GM19025 (cell line): ENCODE measurements at regions not wholly inside any gene's neighbourhood (a gene's known extent, or its start where the extent isn't known, plus 50 kb on each side); places are given as distances from the start of the nearest gene placed in this dataset.

Source experiments
- ATAC-seq: cut with Tn5 transposase; IDR thresholded peaks from one replicate; pipeline ENCODE4 v1.9.1; 2021; ENCODE audit warnings: mild to moderate bottlenecking, low read depth, moderate library complexity; ENCODE audit not compliant: unreplicated experiment

DNA sequence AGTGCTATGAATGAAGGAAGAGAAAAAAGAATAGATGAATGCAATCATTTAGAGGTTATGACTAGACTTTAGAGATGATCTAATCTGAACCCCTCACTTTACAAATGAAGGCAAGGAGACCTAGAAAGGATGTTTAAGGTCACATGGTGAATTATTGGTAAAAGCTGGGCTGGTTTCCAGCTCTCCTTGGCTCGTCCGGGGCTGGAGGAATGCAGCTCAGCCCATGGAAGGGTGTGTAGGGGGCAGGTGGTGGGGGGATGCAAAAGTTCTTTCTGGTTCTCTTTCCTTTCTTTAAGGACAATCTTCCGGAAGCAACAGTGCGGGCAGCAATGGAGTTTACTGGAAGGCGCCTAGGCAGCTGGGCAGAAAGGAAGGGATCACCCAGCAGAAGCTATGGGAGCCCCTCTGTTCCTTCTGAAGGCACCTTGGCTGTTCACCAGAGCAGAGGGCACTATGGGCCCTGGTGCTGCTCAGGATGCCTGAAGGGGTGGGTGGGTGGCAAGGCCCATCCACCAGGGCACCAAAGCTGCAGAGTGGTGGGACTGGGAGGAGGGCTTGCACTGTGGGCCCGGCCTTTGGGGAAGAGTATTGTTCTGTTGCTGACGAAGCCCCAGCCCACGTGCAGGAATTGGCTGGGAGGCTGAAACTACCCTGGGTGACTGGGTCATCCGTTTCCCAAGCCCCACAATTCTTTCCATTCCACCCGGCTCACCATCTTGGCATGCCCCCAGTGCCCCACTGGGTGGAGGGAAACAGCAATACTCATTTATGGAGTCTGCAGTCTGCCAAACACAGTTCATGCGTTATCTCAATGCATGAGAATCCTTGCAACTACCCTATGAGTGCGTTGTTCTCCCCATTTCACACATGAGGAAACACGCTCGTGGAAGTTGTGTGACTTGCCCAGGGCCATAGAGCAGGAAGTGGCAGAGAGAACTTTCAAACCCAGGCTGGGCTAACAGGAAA, 78.2 kb downstream of the IRF2BPL start:
- no peak for ATAC-seq

DNA sequence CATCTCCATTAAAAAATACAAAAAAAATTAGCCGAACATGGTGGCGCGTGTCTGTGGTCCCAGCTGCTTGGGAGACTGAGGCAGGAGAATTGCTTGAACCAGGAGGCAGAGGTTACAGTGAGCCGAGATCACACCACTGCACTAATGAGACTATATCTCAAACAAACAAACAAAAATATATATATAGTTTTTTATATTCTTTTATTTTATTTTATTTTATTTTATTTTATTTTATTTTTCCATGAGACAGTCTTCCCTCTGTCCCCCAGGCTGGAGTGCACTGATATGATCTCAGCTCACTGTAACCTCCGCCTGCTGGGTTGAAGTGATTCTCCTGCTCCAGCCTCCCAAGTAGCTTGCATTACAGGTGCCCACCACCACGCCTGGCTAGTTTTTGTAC, 79.5 kb downstream of the IRF2BPL start:
- ATAC-seq, result no peak

DNA sequence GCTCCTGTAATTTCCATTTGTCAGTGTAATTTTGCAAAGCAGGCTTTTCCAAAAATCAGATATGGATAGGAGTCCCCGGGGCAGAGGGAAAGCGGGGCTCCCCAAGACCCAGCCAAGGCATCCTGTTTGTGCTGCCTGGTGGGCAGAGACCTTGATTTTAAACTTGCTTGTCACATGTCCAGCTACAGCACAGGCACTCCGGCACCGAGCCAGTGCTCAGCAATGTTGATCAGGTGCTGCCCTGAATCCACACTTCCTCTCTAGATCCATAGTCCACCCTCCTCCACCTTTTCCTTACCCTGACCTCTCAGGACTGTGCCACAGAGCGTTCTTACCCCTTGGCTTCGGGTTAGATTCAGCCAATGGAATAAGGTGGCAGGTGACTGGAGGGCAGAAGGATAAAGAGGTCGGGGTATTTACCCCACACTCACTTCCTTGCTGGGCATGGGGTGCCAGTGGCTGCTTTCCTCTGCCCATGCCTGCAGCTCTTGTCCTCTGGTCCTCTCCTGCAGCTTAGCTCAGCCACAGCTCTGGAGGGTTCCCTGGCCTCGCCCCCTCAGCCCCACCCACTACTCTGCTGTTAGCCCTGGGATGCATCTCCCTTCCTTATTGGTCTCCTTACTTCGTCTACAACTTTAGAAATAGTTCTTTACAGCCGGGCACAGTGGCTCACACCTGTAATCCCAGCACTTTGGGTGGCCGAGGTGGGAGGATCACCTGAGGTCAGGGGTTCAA, 80.1 kb downstream of the IRF2BPL start:
- no peak for ATAC-seq

DNA sequence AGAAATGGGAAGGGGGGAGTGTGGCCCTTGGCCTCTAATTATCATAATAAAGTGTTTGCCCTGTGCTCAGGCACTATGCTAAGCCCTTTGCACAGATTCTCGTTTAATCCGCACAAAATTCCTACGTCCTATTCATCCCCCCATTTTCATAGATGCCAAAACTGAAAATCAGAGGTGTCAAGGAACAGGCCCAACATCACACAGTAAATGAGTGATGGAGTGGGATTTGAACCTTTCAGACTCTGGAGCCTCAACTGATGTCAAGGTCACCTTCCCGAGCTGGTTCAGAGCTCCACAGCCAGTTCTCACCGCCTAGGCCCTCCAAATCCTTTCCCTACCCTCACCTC, 80.7 kb downstream of the IRF2BPL start:
- ATAC-seq, result no peak

DNA sequence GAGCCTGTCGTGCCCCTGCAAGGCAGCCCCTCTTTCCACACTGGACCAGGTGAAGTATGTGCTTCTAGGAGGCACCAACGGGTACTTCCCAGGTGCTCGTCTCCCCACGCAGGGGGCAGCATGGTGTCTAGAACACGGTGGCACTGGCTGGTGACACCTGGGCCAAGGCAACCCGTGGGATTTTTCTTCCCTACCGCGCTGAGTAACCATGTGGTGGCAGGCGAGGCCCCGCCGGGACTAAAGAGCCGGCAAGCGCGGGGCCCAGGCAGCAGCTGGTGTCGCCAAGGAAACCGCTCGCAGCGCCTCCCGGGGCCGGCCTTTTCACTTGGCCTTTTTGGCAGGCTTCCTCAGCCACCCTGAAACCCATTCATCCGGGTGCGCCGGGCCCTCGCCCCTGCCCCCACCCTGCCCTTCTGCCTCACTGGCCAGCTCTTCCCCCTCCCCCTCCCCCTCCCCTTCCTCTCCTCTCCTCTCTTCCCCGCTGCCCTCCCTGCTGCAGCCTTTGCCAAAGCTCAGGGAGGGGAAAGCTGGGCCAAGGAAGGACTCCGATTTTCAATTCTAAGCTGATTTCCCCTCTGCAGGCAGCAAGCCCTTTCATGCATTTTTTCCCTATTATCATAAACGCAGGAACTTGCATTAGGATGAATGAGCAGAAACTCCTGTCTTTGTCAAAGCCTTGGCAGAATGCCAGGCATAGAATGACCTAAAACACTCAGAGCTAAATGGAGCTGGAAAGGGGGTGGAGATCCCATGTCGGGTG, 81.2 kb downstream of the IRF2BPL start:
- ATAC-seq, result peak; percentile 79

DNA sequence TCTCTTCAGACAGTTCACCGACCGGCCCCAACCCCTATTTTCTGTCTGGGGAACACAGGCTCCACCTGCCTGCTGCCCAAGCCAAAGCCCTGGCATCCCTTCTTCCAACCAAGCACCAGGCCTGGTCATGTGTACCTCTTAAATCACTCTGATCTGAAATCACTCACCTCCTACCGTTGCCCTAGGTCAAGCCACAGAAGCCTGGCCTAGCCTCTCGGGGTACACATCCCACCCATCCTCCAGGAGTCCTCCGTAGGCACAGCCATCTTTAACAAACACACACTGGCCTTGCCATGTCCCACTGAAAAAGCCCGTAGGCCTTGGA, 81.8 kb downstream of the IRF2BPL start:
- no peak for ATAC-seq

DNA sequence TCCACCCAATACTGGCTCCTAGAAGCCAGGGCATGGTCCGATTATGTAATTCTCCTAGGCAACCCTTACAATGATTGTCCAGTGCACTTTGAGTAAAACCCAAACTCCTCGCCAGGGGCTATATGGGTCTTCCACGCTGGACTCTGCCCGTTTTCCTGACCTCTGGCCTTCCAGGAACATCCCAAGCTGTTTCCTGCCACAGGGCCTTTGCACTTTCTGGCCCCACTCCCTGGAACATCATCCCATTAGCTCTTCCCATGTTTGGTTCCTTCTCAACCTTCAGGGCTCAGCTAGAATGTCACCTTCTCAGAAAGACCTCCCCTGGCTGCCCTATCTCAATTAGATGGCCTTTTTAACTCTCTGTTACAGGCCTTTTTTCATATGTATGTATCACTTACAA, 85.4 kb downstream of the IRF2BPL start:
- ATAC-seq, result no peak

DNA sequence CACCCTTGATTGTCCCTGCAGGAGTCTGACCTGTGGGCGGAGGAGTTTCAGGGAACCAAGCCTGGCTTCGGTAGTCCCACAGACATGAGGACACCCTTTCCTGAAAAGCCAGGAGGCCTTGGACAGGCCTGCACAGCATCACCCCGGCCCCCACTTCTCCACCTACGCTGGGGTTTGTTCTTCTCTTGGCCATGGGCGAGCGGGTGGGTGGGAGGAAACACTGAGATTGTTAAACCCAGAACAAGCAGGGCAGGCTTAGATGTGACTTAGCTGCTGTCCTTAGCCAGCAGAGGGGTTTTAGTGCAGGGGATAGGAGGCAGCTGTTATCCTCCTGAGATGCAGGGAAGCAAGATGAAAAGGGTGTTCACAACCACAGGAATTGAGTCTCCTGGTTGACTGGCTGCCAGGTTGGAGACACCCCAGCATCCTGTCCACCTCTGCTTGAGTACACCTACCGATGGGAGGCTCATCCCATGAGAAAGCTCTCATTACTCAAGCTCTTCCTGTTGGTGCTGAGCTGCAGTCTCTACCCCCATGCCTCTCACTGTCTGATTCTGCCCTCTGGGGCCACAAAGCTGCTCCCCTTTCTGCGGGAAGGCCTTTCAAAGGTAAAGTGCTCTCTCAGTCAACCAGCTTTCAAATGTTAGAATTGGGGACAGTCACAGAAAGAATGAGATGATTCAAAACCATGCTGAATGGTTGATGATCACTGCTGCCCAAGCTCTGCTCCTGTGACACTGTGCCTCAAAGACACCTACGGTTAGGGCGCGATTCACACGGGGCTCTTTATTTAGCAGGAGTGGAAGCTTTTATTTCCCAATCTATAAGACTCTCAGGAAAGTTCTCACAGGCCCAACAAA, 86.3 kb downstream of the IRF2BPL start:
- ATAC-seq, result no peak

DNA sequence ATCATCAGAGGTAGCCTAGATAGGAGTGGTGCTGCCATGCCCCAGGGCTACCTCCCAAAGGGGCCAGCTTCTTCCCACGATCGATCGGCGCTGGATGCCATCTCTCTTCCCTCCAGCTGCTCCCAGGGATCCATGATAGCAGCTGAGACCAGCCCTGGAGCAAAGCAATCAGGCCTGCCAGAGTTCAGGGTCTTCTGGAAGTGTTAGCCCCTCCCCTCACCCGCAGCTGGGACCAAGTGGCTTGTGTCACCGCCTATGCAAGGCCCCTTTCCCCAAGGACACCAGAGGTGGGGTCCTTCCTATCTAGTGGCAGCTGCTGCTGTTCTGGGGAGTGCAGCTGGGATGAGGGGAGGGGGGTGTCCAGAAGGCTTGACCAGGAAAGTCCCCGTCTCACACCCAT, 87.0 kb downstream of the IRF2BPL start:
- ATAC-seq, result no peak

DNA sequence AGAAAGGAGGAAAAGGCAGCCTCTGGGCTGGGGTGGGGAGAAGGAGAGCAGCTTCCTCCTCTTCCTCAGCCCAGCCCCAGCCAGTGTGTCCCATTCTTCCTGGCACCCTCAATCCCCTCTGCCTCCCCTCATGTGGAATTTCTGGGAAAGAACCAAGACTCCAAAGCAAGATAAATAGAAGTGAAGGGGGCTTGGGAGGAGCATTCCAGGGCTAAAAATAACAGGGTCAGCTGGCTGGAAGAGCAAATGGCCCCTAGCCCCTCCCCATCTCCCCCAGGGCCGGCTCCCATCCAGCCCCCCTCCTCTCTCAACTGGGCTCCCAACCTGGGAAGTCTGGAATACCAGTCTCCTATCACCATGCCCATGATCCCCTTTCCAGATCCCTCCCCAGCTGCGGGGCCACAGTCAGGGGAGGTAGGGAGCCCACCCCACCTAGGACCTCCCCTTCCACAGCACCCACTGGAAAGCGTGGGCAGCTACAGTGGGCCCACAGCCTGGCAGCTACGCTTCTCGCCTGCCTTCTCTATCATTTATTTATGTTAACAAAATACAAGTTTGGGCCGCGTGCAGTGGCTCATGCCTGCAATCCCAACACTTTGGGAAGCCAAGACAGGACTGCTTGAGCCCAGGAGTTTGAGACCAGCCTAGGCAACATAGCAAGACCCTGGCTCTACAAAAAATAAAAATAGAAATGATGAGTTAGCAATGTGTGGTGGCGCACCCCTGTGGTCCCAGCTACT, 88.3 kb downstream of the IRF2BPL start:
- ATAC-seq, result no peak

DNA sequence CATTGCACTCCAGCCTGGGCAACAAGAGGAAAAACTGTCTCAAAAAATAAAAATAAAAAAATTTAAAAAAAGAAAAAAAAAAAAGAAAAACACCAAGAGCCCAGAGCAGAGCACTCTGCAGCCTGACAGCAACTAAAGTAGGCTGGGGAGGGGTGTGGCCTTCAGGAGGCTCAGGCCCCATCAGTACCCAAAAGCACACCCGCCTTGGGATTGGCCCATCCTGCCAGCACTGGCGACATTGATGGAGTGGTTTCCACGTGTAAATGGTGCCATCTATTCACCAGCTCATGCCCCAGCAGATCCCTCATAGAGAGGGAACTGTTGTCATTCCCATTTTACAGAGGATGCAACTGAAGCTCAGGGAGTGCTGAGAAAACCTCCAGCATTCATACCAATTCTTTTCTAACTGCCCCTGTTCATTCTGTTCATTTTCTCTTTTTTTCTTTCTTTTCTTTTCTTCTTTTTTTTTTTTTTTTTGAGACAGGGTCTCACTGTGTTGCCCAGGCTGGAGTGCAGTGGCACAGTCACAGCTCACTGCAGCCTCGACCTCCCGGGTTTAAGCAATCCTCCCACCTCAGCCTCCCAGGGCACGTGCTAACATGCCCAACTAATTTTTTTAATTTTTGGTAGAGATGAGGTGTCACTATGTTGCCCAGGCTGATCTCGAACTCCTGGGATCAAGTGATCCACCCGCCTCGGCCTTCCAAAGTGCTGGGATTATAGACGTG, 89.3 kb downstream of the IRF2BPL start:
- ATAC-seq, result no peak

DNA sequence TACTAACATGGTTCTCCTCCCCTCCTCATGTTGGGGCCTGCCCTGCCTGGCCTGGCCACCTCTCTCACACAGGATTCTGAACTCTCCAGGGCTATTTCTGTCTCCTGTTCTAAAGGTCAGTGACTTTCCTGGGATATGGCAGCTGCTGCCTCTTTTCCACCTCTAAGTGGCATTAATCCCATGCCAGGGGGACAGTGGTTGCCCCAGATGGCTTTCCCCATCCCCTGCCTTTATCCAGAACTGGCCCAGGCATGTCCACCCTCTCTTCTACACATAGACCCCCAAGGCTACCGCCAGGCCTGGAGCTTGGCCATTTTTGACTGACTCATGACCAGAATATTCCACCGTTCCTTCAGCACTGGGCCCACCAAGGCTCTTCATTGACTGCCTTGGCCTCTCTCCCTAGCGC, 90.4 kb downstream of the IRF2BPL start:
- no peak for ATAC-seq

DNA sequence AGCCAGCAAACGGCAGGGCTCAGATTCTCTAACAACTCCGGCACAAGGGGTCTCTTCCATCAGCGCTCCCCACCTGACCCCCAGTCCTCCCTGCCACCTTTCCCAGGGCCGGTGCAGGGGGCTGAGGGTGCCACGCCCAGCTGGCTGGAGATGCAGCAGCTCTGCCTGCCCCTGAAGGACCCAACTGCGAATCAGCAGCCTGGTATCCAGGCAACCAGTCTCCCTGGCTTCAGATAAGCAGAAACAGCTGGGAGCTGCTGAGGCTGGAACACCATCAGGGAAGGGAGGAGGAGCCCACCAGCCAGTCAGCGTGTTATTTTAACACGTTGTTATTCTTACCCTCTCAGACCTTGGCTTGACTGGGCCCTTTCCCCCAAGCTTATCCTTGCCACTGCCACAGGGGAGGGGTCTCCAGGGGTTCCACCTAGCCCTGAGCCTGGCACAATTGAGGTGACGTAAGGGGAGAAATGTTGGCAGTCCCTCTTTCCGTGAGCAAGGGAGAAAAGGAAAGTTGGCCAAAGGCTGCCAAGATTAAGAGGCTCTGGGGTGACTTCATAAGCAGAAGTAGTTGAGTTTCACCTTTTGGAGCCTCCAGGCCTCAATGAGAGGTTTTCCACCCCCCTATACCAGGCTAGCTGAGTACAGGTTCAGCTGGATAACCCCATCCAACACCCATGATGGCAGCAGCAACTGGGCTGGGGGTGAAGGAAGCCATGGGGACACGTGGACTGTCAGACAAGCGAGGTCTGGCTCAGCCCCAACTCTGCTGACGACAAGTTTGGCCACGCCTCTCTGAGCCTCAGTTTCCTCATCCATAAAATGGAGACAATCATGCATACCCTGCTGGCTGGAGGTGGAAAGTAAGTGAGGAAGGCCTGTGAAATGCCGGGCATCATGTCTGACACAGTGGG, 91.1 kb downstream of the IRF2BPL start:
- no peak for ATAC-seq

DNA sequence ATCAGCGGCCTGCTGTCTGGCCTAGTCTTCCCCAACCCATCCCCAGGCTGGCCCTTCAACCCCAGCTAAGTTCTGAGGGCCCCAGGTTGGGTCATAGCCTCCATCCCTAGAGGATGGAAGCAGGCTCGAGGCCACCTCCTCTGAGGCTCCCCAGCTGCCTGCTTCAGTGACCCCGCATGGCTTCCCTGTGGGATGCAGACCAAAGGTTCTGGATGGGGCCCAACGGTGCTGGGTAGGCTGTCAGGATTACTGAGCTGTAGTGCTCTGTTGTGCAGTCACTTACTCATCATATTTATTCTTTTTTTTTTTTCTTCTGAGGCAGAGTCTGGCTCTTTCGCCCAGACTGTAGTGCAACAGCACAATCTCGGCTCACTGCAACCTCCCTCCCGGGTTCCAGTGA, 92.0 kb downstream of the IRF2BPL start:
- no peak for ATAC-seq

DNA sequence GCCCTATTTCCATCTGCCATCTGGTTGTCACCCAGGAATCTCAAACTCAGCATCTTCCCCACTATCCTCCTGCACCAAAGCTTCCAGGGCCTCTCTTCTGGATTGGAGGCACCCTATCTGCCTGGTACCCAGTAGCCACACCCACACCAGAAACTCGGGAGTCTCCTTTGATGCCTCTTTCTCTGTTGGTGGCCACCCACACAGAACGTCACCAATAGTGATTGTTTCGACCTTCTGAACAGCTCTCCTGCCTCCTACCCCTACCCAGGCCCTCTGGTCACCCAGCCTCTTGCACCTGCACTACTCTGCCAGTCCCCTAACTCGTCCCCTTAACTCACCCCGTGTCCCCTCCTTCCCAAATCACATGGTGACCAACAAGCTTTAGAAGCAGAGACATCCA, 95.0 kb downstream of the IRF2BPL start:
- ATAC-seq, result no peak

DNA sequence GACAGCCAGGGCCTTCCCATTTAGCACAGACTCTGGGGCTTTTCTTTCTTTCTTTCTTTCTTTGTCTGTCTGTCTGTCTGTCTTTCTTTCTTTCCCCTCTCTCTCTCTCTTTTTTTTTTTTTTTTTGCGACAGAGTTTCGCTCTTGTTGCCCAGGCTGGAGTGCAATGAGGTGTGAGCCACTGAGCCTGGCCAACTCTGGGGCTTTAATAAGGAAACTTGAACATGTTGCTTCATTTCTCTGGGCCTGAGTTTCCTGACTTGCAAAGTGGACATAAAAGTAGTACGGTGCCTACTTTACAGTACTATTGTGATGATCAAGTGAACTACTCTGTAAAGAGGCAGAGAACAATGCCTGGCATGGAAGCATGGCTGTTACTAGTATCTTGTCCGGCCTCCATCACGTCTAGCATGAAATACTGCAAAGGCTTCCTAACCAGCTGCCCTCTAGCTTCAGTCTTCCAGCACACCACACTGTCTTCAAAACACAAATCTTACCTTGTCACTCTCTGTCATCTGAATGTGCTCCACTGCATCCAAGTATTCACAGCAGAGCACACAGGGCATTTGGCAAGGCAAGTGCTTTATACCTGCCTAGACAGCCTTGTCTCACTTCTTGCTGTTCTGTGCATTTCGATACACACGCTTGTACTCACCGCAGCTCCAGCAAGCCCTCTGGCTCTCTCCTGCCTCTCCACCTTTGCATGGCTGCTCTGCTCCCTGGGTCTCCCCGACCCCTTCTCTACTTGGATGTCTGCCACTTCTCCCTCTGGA, 96.7 kb downstream of the IRF2BPL start:
- ATAC-seq, result no peak

DNA sequence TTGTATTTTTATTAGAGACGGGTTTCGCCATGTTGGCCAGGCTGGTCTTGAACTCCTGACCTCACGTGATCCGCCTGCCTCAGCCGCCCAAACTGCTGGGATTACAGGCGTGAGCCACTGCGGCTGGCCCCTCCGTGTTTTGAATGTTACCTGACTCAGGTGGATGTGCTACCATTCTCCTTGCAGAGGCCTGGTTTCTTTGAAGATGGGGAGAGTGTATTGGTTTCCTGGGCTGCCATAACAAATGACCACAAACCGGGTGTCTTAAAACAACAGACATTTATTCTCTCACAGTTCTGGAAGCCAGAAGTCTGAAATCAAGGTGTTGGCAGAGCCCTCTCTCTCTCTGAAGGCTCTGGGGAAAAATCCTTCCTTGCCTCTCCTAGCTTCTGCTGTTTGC, 98.0 kb downstream of the IRF2BPL start:
- ATAC-seq, result no peak
